Omental fat pad (tissue), 3 donors: ENCODE measurements at regions not wholly inside any gene's neighbourhood (a gene's known extent, or its start where the extent isn't known, plus 50 kb on each side); places are given as distances from the start of the nearest gene placed in this dataset.
"Not testable (repeated sequence)": the region's sequence is repeated elsewhere in the genome, so short reads cannot be mapped to it uniquely, and the experiment has no call there.

Experiments used
- ATAC-seq: fragments of 150-250 bp; one replicate; pipeline ENCODE4 v1.9.1; 2016; ENCODE audit warnings: mild to moderate bottlenecking, moderate library complexity; ENCODE audit not compliant: low FRiP score
- DNase-seq: peaks from one replicate; pipeline ENCODE4 v3.0.0-alpha.2; 2019; ENCODE audit warnings: low spot score
- CTCF ChIP-seq, 3 donors: fragments of 450-650 bp; IDR thresholded peaks; one replicate each; pipeline ENCODE4 v1.5.1; 2016 to 2017; ENCODE audit warnings: antibody characterized with exemption in 3 of 3, mild to moderate bottlenecking in 3 of 3, moderate library complexity in 2 of 3

DNA sequence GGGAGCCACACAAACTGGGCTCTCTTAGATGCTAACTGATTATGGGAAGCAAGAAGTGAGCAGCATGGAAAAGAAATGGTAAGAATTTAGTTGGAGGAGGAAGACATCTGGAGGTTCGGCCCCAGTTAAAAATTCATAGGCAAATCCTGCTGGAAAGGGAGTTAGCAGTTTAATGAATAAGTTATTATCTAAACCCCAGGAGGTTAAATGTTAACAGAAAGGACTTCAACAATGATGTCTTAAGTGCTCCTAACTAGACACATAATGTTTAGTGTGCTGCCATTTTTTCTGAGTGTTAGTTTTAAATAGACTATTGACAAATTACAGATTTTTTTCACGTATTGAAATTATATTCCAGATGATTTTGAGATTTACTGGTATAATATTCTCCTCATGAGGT, 1265.3 kb upstream of the ADGRL2 start:
- no peak for ATAC-seq
- no peak for TF ChIP-seq CTCF (IDR thresholded peaks at IDR 0.05)
- DNase-seq, result no peak

- DNase-seq, result no peak
- no peak for ATAC-seq
- no peak for TF ChIP-seq CTCF (IDR thresholded peaks at IDR 0.05)
Observed at GRCh38 chr1:80534606-80535360, 1266.0 kb upstream of the ADGRL2 start.

- no peak for ATAC-seq
- no peak for DNase-seq
- TF ChIP-seq CTCF (IDR thresholded peaks at IDR 0.05), result no peak
Observed at GRCh38 chr1:80533775-80534334, 1266.9 kb upstream of the ADGRL2 start.

DNA sequence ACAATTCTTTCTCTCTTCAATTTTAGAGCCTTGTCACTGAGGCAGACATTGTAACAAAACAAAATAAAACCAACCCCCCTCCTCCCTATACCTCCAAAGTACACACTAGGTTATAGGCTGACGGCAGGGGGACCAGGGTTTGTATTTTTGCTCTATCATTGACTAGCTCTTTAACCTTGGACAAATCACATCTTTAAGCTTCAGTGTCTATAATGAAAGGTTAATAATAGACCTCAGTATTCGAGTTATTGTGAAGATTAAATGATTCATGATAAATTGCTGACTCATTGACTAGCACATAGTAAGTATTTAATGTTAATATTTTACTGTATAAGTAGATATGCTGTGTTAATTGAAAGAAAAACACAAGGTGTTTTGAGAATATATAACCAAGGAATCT, 1267.6 kb upstream of the ADGRL2 start:
- no peak for ATAC-seq
- no peak for TF ChIP-seq CTCF (IDR thresholded peaks at IDR 0.05)
- no peak for DNase-seq

DNA sequence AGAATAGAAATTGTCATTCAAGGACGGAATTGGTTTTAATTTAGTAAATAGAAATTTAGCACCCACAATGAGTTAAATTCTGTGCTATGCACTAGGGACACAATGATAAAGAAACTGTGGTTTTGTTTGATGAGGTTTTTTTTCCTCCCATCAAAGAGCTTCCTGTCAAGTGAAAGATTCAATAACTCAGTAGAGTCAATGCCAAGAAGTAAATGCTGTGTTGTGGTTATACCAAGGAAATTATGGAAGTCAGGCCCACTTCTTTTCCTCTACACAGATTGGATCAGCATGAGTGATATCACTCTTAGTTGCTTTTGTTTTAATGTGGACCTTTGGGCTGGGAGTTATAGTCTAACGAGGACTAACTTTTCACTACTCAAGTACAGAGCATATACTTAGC, 1269.6 kb upstream of the ADGRL2 start:
- no peak for TF ChIP-seq CTCF (IDR thresholded peaks at IDR 0.05)
- DNase-seq, result no peak
- no peak for ATAC-seq

DNA sequence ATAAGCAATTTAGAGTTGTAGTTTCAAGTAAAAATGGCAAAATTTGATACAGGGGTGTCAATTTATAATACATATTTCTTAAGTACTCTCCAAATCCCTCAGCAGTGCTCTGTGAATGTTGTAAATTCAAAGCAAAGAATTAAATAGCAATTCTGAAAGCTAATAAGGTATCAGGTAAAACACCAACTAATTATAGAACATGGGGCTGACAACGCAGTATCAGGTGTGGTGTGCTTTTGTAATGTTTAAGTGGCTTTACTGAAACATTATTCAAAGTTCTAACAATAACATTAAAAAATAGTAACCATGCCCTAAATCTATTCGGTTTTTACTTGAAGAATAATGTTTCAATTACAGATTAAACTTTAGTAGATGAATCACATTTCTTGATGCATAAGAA, 1271.2 kb upstream of the ADGRL2 start:
- DNase-seq (no peak), ATAC-seq (no peak)
- TF ChIP-seq CTCF (IDR thresholded peaks at IDR 0.05), result no peak

GRCh38 chr1:80523861-80524260, 1276.9 kb upstream of the ADGRL2 start:
- TF ChIP-seq CTCF (IDR thresholded peaks at IDR 0.05), result no peak
- no peak for DNase-seq
- ATAC-seq, result no peak

DNA sequence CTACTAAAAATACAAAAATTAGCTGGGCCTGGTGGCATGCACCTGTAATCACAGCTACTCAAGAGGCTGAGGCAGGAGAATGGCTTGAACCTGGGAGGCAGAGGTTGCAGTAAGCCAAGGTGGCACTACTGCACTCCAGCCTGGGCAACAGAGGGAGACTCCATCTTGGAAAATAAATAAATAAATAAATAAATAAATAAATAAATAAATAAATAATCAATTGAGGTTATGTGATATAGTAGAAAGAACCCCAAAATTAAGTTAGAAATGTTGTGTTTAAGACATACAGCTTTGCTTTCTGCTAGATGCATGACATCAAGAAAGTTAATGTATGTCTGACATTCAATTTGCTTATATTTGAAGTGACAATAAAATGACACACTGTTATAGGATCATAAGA, 1277.7 kb upstream of the ADGRL2 start:
- ATAC-seq, result not testable (repeated sequence)

More for the DNA sequence above, 1277.7 kb upstream of the ADGRL2 start:
- DNase-seq, result not testable (repeated sequence)
